Astrocyte (in vitro differentiated cells and primary cell): ENCODE measurements at regions not wholly inside any gene's neighbourhood (a gene's known extent, or its start where the extent isn't known, plus 50 kb on each side); places are given as distances from the start of the nearest gene placed in this dataset.

Experiments used
- DNase-seq: peaks from one replicate; pipeline ENCODE4 v3.0.0-alpha.2; 2010; ENCODE audit warnings: low read depth
- FAIRE-seq: peaks from 2 replicates; lab custom pipeline; 2011; peaks lifted over from hg19 to GRCh38; lab: Jason Lieb, UNC
- H2AFZ ChIP-seq: 2 replicates; pipeline ENCODE4 v1.6.0; 2012; ENCODE audit warnings: low read depth, low read length, inconsistent platforms
- H3K27ac ChIP-seq: 2 replicates; pipeline ENCODE4 v1.5.1; 2011; ENCODE audit warnings: low read depth, low read length, inconsistent platforms
- H3K27me3 ChIP-seq: 2 replicates; pipeline ENCODE4 v1.6.0; 2011; ENCODE audit warnings: low read length, inconsistent platforms; ENCODE audit not compliant: insufficient read depth
- H3K36me3 ChIP-seq: 2 replicates; pipeline ENCODE4 v1.5.1; 2011; ENCODE audit warnings: low read length, inconsistent platforms; ENCODE audit not compliant: insufficient read depth
- H3K4me1 ChIP-seq: 2 replicates; pipeline ENCODE4 v1.5.1; 2011; ENCODE audit warnings: low read length, inconsistent platforms; ENCODE audit not compliant: insufficient read depth
- H3K4me2 ChIP-seq: 2 replicates; pipeline ENCODE4 v1.6.0; 2012; ENCODE audit warnings: low read length, inconsistent platforms
- H3K4me3 ChIP-seq: 2 replicates; pipeline ENCODE4 v1.5.1; 2011; ENCODE audit warnings: low read depth, mild to moderate bottlenecking, low read length, inconsistent platforms; ENCODE audit not compliant: insufficient read depth
- H3K79me2 ChIP-seq: 2 replicates; pipeline ENCODE4 v1.6.0; 2012; ENCODE audit warnings: mild to moderate bottlenecking, low read length, inconsistent platforms; ENCODE audit not compliant: insufficient read depth
- H3K9ac ChIP-seq: 2 replicates; pipeline ENCODE4 v1.6.0; 2012; ENCODE audit warnings: mild to moderate bottlenecking, low read length, inconsistent platforms
- H3K9me3 ChIP-seq: 2 replicates; pipeline ENCODE4 v1.5.1; 2012; ENCODE audit warnings: low read depth, mild to moderate bottlenecking, low read length, inconsistent platforms; ENCODE audit not compliant: insufficient read depth
- H4K20me1 ChIP-seq: 2 replicates; pipeline ENCODE4 v1.6.0; 2012; ENCODE audit warnings: low read length, inconsistent platforms; ENCODE audit not compliant: insufficient read depth
- H3K27ac Mint-ChIP-seq: one replicate; pipeline ENCODE4 v1.8.0; 2021; ENCODE audit warnings: mild to moderate bottlenecking, mixed read lengths; ENCODE audit not compliant: unreplicated experiment
- H3K27me3 Mint-ChIP-seq: one replicate; pipeline ENCODE4 v1.8.0; 2021; ENCODE audit warnings: low read depth, mixed read lengths; ENCODE audit not compliant: unreplicated experiment
- H3K36me3 Mint-ChIP-seq: one replicate; pipeline ENCODE4 v1.8.0; 2021; ENCODE audit warnings: low read depth, mixed read lengths; ENCODE audit not compliant: unreplicated experiment
- H3K4me1 Mint-ChIP-seq: one replicate; pipeline ENCODE4 v1.8.0; 2021; ENCODE audit warnings: low read depth, mixed read lengths; ENCODE audit not compliant: unreplicated experiment
- H3K4me3 Mint-ChIP-seq: one replicate; pipeline ENCODE4 v1.8.0; 2021; ENCODE audit warnings: mild to moderate bottlenecking, moderate library complexity, mixed read lengths; ENCODE audit not compliant: unreplicated experiment
- H3K9me3 Mint-ChIP-seq: one replicate; pipeline ENCODE4 v1.8.0; 2021; ENCODE audit warnings: mild to moderate bottlenecking, mixed read lengths; ENCODE audit not compliant: unreplicated experiment
- CTCF ChIP-seq: IDR thresholded peaks from 2 replicates; pipeline ENCODE4 v1.5.1; 2011; ENCODE audit warnings: low read depth, mild to moderate bottlenecking, inconsistent platforms, low read length, moderate library complexity; ENCODE audit not compliant: insufficient read depth
- EZH2 ChIP-seq: IDR thresholded peaks from 2 replicates; pipeline ENCODE4 v1.6.1; 2012; ENCODE audit warnings: mild to moderate bottlenecking, low read length, inconsistent platforms; ENCODE audit not compliant: insufficient read depth

- Mint-ChIP-seq H3K27ac (no peak overlapping the region), H3K9me3 (no peaks in the 10 kb centered on the region), H3K4me3 (no peak overlapping the region), H3K36me3 (no peaks in the 10 kb centered on the region), H3K4me1 (peaks cover 2% of the 10 kb centered on the region), H3K27me3 (peaks cover 11% of the 10 kb centered on the region)
- no peak for FAIRE-seq
- Histone ChIP-seq H2AFZ (no peak overlapping the region), H3K27me3 (no peaks in the 10 kb centered on the region), H4K20me1 (no peaks in the 10 kb centered on the region), H3K9ac (no peak overlapping the region), H3K9me3 (no peaks in the 10 kb centered on the region), H3K4me3 (no peak overlapping the region), H3K36me3 (no peaks in the 10 kb centered on the region), H3K79me2 (no peaks in the 10 kb centered on the region), H3K27ac (no peak overlapping the region), H3K4me1 (peaks cover 4% of the 10 kb centered on the region), H3K4me2 (no peak overlapping the region)
- TF ChIP-seq CTCF, result no peak
- TF ChIP-seq EZH2, result no peak
- DNase-seq, result no peak
Measured at GRCh38 chr4:14867847-14868246, 134.4 kb upstream of the CPEB2 start.

DNA sequence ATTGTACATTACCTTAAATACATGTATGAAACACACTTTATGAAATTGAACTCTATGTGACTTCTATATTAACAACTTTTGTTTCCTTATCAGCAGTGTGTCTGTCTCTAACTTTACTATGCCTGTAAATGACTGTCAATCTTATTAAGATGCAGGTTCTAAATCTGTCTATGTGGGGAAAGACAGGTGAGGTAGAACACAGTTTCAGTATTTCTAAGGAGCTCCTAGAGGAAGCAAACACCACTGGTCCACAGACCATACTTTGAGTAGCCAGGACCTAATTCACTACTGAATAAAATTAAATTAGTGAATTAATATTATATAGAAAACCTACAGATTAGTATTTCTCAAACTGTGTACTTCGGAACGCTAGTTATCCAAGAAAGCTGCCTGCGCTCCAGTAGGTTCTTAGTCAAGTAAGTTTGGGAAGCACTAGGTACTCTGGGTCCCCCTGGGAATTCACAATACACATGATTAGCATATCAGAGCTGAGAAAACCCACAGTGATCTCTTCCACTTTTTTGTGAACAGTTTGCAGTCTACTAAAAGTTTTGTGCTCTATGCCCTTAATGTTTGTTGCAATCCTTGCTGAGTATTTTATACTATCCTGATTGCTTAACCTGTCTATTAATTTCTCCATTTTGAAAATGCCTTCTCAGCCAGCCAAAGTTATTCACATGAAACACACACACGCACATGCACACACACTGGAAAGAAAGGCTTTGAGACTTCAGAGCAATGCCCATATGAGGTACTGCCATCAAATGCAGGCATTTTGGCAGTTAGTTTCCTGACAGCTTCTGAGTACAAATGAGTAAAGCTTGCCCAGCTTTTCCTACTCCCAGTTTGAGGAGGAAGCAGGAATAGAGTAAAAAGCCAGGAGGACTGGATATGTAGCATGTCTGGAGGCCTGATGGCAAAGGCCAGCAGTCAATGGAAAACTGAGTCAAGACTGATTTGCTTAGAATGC, 133.6 kb upstream of the CPEB2 start:
- H3K4me3 Mint-ChIP-seq, result no peak overlapping the region
- Histone ChIP-seq H3K4me1 (no peaks in the 10 kb centered on the region), H4K20me1 (no peaks in the 10 kb centered on the region), H3K9me3 (no peaks in the 10 kb centered on the region), H3K4me2 (no peak overlapping the region), H2AFZ (no peak overlapping the region), H3K79me2 (no peaks in the 10 kb centered on the region), H3K9ac (no peak overlapping the region), H3K27ac (no peak overlapping the region), H3K27me3 (no peaks in the 10 kb centered on the region), H3K4me3 (no peak overlapping the region), H3K36me3 (no peaks in the 10 kb centered on the region)
- no peaks in the 10 kb centered on the region for H3K36me3 Mint-ChIP-seq
- FAIRE-seq, result no peak
- H3K27me3 Mint-ChIP-seq, result peaks cover 11% of the 10 kb centered on the region
- peaks cover 2% of the 10 kb centered on the region for H3K4me1 Mint-ChIP-seq
- TF ChIP-seq EZH2 (no peak), CTCF (no peak)
- DNase-seq, result no peak
- no peak overlapping the region for H3K27ac Mint-ChIP-seq
- no peaks in the 10 kb centered on the region for H3K9me3 Mint-ChIP-seq
